ENCODE measurements at regions not wholly inside any gene's neighbourhood (a gene's known extent, or its start where the extent isn't known, plus 50 kb on each side); places are given as distances from the start of the nearest gene placed in this dataset.
"Not testable (repeated sequence)": the region's sequence is repeated elsewhere in the genome, so short reads cannot be mapped to it uniquely, and the experiment has no call there.

GRCh38 chr4:165788686-165789463, 84.2 kb upstream of the TLL1 start:
- in situ Hi-C loops (cut with MboI; ENCODE audit: low pct_unique_long_range_greater_than_20kb, low sequenced_read_pairs): no loop called here
- DNase-seq: no peak

- in situ Hi-C loops (cut with MboI; ENCODE audit: low pct_unique_long_range_greater_than_20kb, low sequenced_read_pairs): no loop called here
- DNase-seq: no peak
Measured at GRCh38 chr4:165793236-165793635, 79.8 kb upstream of the TLL1 start.

- DNase-seq: no peak
- in situ Hi-C loops (cut with MboI; ENCODE audit: low pct_unique_long_range_greater_than_20kb, low sequenced_read_pairs): no loop called here
Measured at GRCh38 chr4:165794834-165795233, 78.2 kb upstream of the TLL1 start.

GRCh38 chr4:165799384-165799815, 73.6 kb upstream of the TLL1 start:
- DNase-seq: no peak
- in situ Hi-C loops (cut with MboI; ENCODE audit: low pct_unique_long_range_greater_than_20kb, low sequenced_read_pairs): no loop called here

GRCh38 chr4:165802452-165802851, 70.6 kb upstream of the TLL1 start:
- in situ Hi-C loops (cut with MboI; ENCODE audit: low pct_unique_long_range_greater_than_20kb, low sequenced_read_pairs): no loop called here
- DNase-seq: no peak

GRCh38 chr4:165803005-165803404, 70.0 kb upstream of the TLL1 start:
- DNase-seq: no peak
- in situ Hi-C loops (cut with MboI; ENCODE audit: low pct_unique_long_range_greater_than_20kb, low sequenced_read_pairs): no loop called here

- DNase-seq: no peak
- in situ Hi-C loops (cut with MboI; ENCODE audit: low pct_unique_long_range_greater_than_20kb, low sequenced_read_pairs): no loop called here
Measured at GRCh38 chr4:165805406-165805805, 67.6 kb upstream of the TLL1 start.

- in situ Hi-C loops (cut with MboI; ENCODE audit: low pct_unique_long_range_greater_than_20kb, low sequenced_read_pairs): no loop called here
- DNase-seq: no peak
Measured at GRCh38 chr4:165806613-165807012, 66.4 kb upstream of the TLL1 start.

GRCh38 chr4:165810726-165811125, 62.3 kb upstream of the TLL1 start:
- DNase-seq: no peak
- in situ Hi-C loops (cut with MboI; ENCODE audit: low pct_unique_long_range_greater_than_20kb, low sequenced_read_pairs): no loop called here

- in situ Hi-C loops (cut with MboI; ENCODE audit: low pct_unique_long_range_greater_than_20kb, low sequenced_read_pairs): no loop called here
- no peak for DNase-seq
Measured at GRCh38 chr4:165813606-165814005, 59.4 kb upstream of the TLL1 start.

- in situ Hi-C loops (cut with MboI; ENCODE audit: low pct_unique_long_range_greater_than_20kb, low sequenced_read_pairs): no loop called here
- DNase-seq: no peak
Measured at GRCh38 chr4:165814256-165815020, 58.6 kb upstream of the TLL1 start.

GRCh38 chr4:165819126-165819525, 53.9 kb upstream of the TLL1 start:
- in situ Hi-C loops (cut with MboI; ENCODE audit: low pct_unique_long_range_greater_than_20kb, low sequenced_read_pairs); DNase-seq: not testable (repeated sequence)
